ENCODE measurements at regions not wholly inside any gene's neighbourhood (a gene's known extent, or its start where the extent isn't known, plus 50 kb on each side); places are given as distances from the start of the nearest gene placed in this dataset.

DNA sequence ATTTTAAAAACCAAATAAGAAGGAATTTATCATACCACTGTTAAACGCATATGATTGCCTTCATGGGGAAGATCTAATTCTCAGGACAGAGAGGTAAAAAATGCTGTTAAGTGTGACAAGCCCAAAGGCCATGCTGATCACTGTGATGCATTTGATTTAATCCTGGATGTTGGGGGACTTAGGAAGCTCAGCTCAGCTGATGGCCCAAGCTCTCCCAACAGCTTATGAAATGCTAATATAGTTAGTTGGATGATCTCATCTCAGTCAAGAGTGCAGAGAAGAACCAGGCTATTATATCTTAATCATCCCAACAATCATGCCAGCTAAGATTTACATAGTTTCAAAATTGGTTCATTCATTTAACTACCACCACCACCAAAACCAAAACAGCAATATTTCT, 340.0 kb downstream of the IL20RB start:
- TF ChIP-seq, protein P1, sequence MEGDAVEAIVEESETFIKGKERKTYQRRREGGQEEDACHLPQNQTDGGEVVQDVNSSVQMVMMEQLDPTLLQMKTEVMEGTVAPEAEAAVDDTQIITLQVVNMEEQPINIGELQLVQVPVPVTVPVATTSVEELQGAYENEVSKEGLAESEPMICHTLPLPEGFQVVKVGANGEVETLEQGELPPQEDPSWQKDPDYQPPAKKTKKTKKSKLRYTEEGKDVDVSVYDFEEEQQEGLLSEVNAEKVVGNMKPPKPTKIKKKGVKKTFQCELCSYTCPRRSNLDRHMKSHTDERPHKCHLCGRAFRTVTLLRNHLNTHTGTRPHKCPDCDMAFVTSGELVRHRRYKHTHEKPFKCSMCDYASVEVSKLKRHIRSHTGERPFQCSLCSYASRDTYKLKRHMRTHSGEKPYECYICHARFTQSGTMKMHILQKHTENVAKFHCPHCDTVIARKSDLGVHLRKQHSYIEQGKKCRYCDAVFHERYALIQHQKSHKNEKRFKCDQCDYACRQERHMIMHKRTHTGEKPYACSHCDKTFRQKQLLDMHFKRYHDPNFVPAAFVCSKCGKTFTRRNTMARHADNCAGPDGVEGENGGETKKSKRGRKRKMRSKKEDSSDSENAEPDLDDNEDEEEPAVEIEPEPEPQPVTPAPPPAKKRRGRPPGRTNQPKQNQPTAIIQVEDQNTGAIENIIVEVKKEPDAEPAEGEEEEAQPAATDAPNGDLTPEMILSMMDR (IDR thresholded peaks at IDR 0.05; ENCODE audit: low read length): no peak
- no peak for TF ChIP-seq EZH2 (IDR thresholded peaks at IDR 0.05; ENCODE audit: borderline replicate concordance, low read length)

All from OCI-LY1 (cell line).